DND-41 (cell line): ENCODE measurements at regions not wholly inside any gene's neighbourhood (a gene's known extent, or its start where the extent isn't known, plus 50 kb on each side); places are given as distances from the start of the nearest gene placed in this dataset.

Experiments
- ATAC-seq: fragments of 200-7000 bp; cut with Tn5 transposase; 3 replicates; pipeline ENCODE4 v1.9.1; 2021; ENCODE audit warnings: low read depth; ENCODE audit not compliant: insufficient read depth
- DNase-seq: peaks from one replicate; pipeline ENCODE4 v3.0.0-alpha.2; 2020
- H2AFZ ChIP-seq: 2 replicates; pipeline ENCODE4 v1.6.0; 2012; ENCODE audit warnings: low read depth, low read length
- H3K27ac ChIP-seq: 2 replicates; pipeline ENCODE4 v1.5.1; 2012; ENCODE audit warnings: low read length, inconsistent platforms
- H3K27me3 ChIP-seq: fragments of 200-600 bp; sonication (generic); 2 replicates; pipeline ENCODE4 v1.6.0; 2012; ENCODE audit warnings: low read length, mild to moderate bottlenecking, inconsistent platforms; ENCODE audit not compliant: insufficient read depth, poor library complexity
- H3K36me3 ChIP-seq: 2 replicates; pipeline ENCODE4 v1.5.1; 2012; ENCODE audit warnings: low read length, inconsistent platforms; ENCODE audit not compliant: insufficient read depth
- H3K4me1 ChIP-seq: 2 replicates; pipeline ENCODE4 v1.5.1; 2012; ENCODE audit warnings: mild to moderate bottlenecking, low read length; ENCODE audit not compliant: insufficient read depth
- H3K4me2 ChIP-seq: 2 replicates; pipeline ENCODE4 v1.6.0; 2012; ENCODE audit warnings: mild to moderate bottlenecking, moderate library complexity, low read length, inconsistent platforms; ENCODE audit not compliant: insufficient read depth
- H3K4me3 ChIP-seq, 2 experiments: fragments of 200-600 bp in 1 of 2; shearing (Covaris generic) in 1 of 2; 2 replicates each; pipeline ENCODE4 v1.5.1; 2012 to 2016; ENCODE audit warnings: inconsistent platforms in 2 of 2, low read length in 2 of 2, mild to moderate bottlenecking in 2 of 2, low read depth in 1 of 2, moderate library complexity in 1 of 2
- H3K79me2 ChIP-seq: 2 replicates; pipeline ENCODE4 v1.6.0; 2012; ENCODE audit warnings: low read length, inconsistent platforms; ENCODE audit not compliant: insufficient read depth
- H3K9ac ChIP-seq: 2 replicates; pipeline ENCODE4 v1.6.0; 2012; ENCODE audit warnings: low read depth, mild to moderate bottlenecking, inconsistent platforms, low read length, moderate library complexity
- H3K9me3 ChIP-seq: 2 replicates; pipeline ENCODE4 v1.5.1; 2012; ENCODE audit warnings: low read length, moderate library complexity, mild to moderate bottlenecking, inconsistent platforms; ENCODE audit not compliant: insufficient read depth, severe bottlenecking
- H4K20me1 ChIP-seq: 2 replicates; pipeline ENCODE4 v1.6.0; 2012; ENCODE audit warnings: low read length; ENCODE audit not compliant: insufficient read depth
- CTCF ChIP-seq: IDR thresholded peaks from 2 replicates; pipeline ENCODE4 v1.5.1; 2012; ENCODE audit warnings: borderline replicate concordance, low read length, moderate library complexity, mild to moderate bottlenecking; ENCODE audit not compliant: poor library complexity, severe bottlenecking; ENCODE audit errors: extremely low read depth
- EZH2 ChIP-seq: IDR thresholded peaks from 3 replicates; pipeline ENCODE4 v1.6.1; 2012; ENCODE audit warnings: borderline replicate concordance, low read depth, mild to moderate bottlenecking, moderate library complexity, low read length, inconsistent platforms; ENCODE audit not compliant: severe bottlenecking

GRCh38 chr6:14690120-14691056, 555.5 kb upstream of the JARID2 start:
- Histone ChIP-seq H3K4me3 (no peak overlapping the region), H2AFZ (no peak overlapping the region), H3K9me3 (no peaks in the 10 kb centered on the region), H3K27ac (no peak overlapping the region), H3K36me3 (no peaks in the 10 kb centered on the region), H3K4me1 (no peaks in the 10 kb centered on the region), H3K4me2 (no peak overlapping the region), H4K20me1 (no peaks in the 10 kb centered on the region), H3K79me2 (no peaks in the 10 kb centered on the region), H3K9ac (no peak overlapping the region), H3K27me3 (no peaks in the 10 kb centered on the region)
- no peak for ATAC-seq
- no peak for DNase-seq
- TF ChIP-seq CTCF (no peak), EZH2 (no peak)

GRCh38 chr6:14692208-14692607, 553.7 kb upstream of the JARID2 start:
- DNase-seq (no peak), ATAC-seq (no peak)
- Histone ChIP-seq H3K27ac (no peak overlapping the region), H3K9me3 (no peaks in the 10 kb centered on the region), H3K4me3 (no peak overlapping the region), H2AFZ (no peak overlapping the region), H4K20me1 (no peaks in the 10 kb centered on the region), H3K27me3 (no peaks in the 10 kb centered on the region), H3K4me1 (no peaks in the 10 kb centered on the region), H3K79me2 (no peaks in the 10 kb centered on the region), H3K36me3 (no peaks in the 10 kb centered on the region), H3K9ac (no peak overlapping the region), H3K4me2 (no peak overlapping the region)
- TF ChIP-seq EZH2: no peak
- TF ChIP-seq CTCF: no peak

- Histone ChIP-seq H3K4me2 (no peak overlapping the region), H3K4me1 (no peaks in the 10 kb centered on the region), H3K79me2 (no peaks in the 10 kb centered on the region), H2AFZ (no peak overlapping the region), H3K9me3 (no peaks in the 10 kb centered on the region), H3K36me3 (no peaks in the 10 kb centered on the region), H3K27ac (no peak overlapping the region), H3K4me3 (no peak overlapping the region), H4K20me1 (no peaks in the 10 kb centered on the region), H3K27me3 (no peaks in the 10 kb centered on the region), H3K9ac (no peak overlapping the region)
- TF ChIP-seq CTCF (no peak), EZH2 (no peak)
- DNase-seq: no peak
- ATAC-seq: no peak
Measured at GRCh38 chr6:14693301-14694192, 552.3 kb upstream of the JARID2 start.
